HEK293 (cell line): ENCODE measurements at regions not wholly inside any gene's neighbourhood (a gene's known extent, or its start where the extent isn't known, plus 50 kb on each side); places are given as distances from the start of the nearest gene placed in this dataset.

Experiments used
- CTCF ChIA-PET: fragments of 350-600 bp; formaldehyde crosslinking; extraction: SDS; loops from one replicate; lab custom pipeline; 2021; ENCODE audit warnings: antibody characterized with exemption; lab: Yijun Ruan, JAX
- POLR2A ChIA-PET: fragments of 300-600 bp; formaldehyde crosslinking; extraction: SDS; loops from one replicate; lab custom pipeline; 2020; ENCODE audit warnings: antibody characterized with exemption, inconsistent platforms; lab: Yijun Ruan, JAX
- H3K27ac ChIP-seq: fragments of 200-500 bp; sonication (Bioruptor generic); 2 replicates; pipeline ENCODE4 v1.5.1; 2014; ENCODE audit warnings: low read depth, low read length, control low read depth, inconsistent platforms; ENCODE audit errors: extremely low read depth
- H3K36me3 ChIP-seq, 2 experiments: fragments of 200-500 bp in 1 of 2; sonication (Bioruptor generic) in 1 of 2; 1 replicate in 1 of 2; 2 replicates in 1 of 2; pipeline ENCODE4 v1.5.1; 2014 to 2017; ENCODE audit warnings: inconsistent platforms in 2 of 2, low read length in 2 of 2; ENCODE audit not compliant: control insufficient read depth in 2 of 2, insufficient read depth in 1 of 2
- H3K4me1 ChIP-seq: fragments of 200-500 bp; sonication (Bioruptor generic); 2 replicates; pipeline ENCODE4 v1.5.1; 2014; ENCODE audit warnings: mild to moderate bottlenecking, low read length, inconsistent platforms; ENCODE audit not compliant: control insufficient read depth, insufficient read depth
- H3K4me3 ChIP-seq: 2 replicates; pipeline ENCODE4 v1.5.1; 2011; ENCODE audit warnings: low read depth, mild to moderate bottlenecking, control low read depth, low read length, moderate library complexity
- H3K9me3 ChIP-seq: fragments of 200-500 bp; sonication (Bioruptor generic); 2 replicates; pipeline ENCODE4 v1.5.1; 2014; ENCODE audit warnings: low read depth, low read length, inconsistent platforms; ENCODE audit not compliant: control insufficient read depth, insufficient read depth
- CTCF ChIP-seq: fragments of 450-650 bp; formaldehyde crosslinking; IDR thresholded peaks from 2 replicates; pipeline ENCODE4 v1.5.1; 2016; ENCODE audit warnings: missing biosample characterization, missing genetic modification characterization
- FEZF1 ChIP-seq: fragments of 450-650 bp; formaldehyde crosslinking; IDR thresholded peaks from 2 replicates; pipeline ENCODE4 v1.5.1; 2016; ENCODE audit warnings: missing biosample characterization, missing genetic modification characterization
- GLI4 ChIP-seq: fragments of 450-650 bp; formaldehyde crosslinking; IDR thresholded peaks from 2 replicates; pipeline ENCODE4 v1.5.1; 2016; ENCODE audit warnings: missing biosample characterization, missing genetic modification characterization
- GLIS2 ChIP-seq: fragments of 450-650 bp; formaldehyde crosslinking; IDR thresholded peaks from 2 replicates; pipeline ENCODE4 v1.5.1; 2016; ENCODE audit warnings: missing biosample characterization, missing genetic modification characterization
- HOXD13 ChIP-seq: sonication (generic); formaldehyde crosslinking; IDR thresholded peaks from 2 replicates; pipeline ENCODE4 v1.8.0; 2022; ENCODE audit warnings: missing genetic modification reagents, borderline replicate concordance
- IKZF3 ChIP-seq: fragments of 450-650 bp; IDR thresholded peaks from 2 replicates; pipeline ENCODE4 v1.5.0; 2018; ENCODE audit warnings: missing biosample characterization, mild to moderate bottlenecking, missing genetic modification characterization, moderate library complexity
- KLF1 ChIP-seq: fragments of 450-650 bp; formaldehyde crosslinking; IDR thresholded peaks from 2 replicates; pipeline ENCODE4 v1.5.1; 2016; ENCODE audit warnings: missing biosample characterization, missing genetic modification characterization
- KLF17 ChIP-seq: fragments of 450-650 bp; formaldehyde crosslinking; IDR thresholded peaks from 2 replicates; pipeline ENCODE4 v1.5.1; 2016; ENCODE audit warnings: missing biosample characterization, missing genetic modification characterization
- KLF8 ChIP-seq: fragments of 450-650 bp; formaldehyde crosslinking; IDR thresholded peaks from 2 replicates; pipeline ENCODE4 v1.5.1; 2016; ENCODE audit warnings: missing biosample characterization, missing genetic modification characterization
- KLF9 ChIP-seq: fragments of 450-650 bp; formaldehyde crosslinking; IDR thresholded peaks from 2 replicates; pipeline ENCODE4 v1.5.1; 2016; ENCODE audit warnings: missing biosample characterization, missing genetic modification characterization, low read depth
- MYNN ChIP-seq: fragments of 450-650 bp; formaldehyde crosslinking; IDR thresholded peaks from 2 replicates; pipeline ENCODE4 v1.5.1; 2016; ENCODE audit warnings: missing biosample characterization, missing genetic modification characterization, borderline replicate concordance
- PRDM2 ChIP-seq: fragments of 450-650 bp; formaldehyde crosslinking; IDR thresholded peaks from 2 replicates; pipeline ENCODE4 v1.5.1; 2016; ENCODE audit warnings: missing biosample characterization, missing genetic modification characterization, borderline replicate concordance
- TCF7L2 ChIP-seq: IDR thresholded peaks from 2 replicates; pipeline ENCODE4 v1.6.1; 2011; ENCODE audit warnings: low read depth, mild to moderate bottlenecking, inconsistent platforms, low read length, moderate library complexity, borderline replicate concordance
- ZBTB17 ChIP-seq: fragments of 450-650 bp; formaldehyde crosslinking; IDR thresholded peaks from 2 replicates; pipeline ENCODE4 v1.5.1; 2016; ENCODE audit warnings: missing biosample characterization, missing genetic modification characterization
- ZBTB26 ChIP-seq: fragments of 450-650 bp; formaldehyde crosslinking; optimal IDR thresholded peaks from 2 replicates; pipeline ENCODE3; 2016; ENCODE audit warnings: missing biosample characterization, mild to moderate bottlenecking, missing genetic modification characterization
- ZBTB7A ChIP-seq: fragments of 450-650 bp; formaldehyde crosslinking; IDR thresholded peaks from 2 replicates; pipeline ENCODE4 v1.5.1; 2016; ENCODE audit warnings: low read depth, missing biosample characterization, missing genetic modification characterization
- ZIC2 ChIP-seq: fragments of 450-650 bp; formaldehyde crosslinking; IDR thresholded peaks from 2 replicates; pipeline ENCODE4 v1.5.1; 2016; ENCODE audit warnings: missing biosample characterization, missing genetic modification characterization
- ZNF121 ChIP-seq: fragments of 450-650 bp; formaldehyde crosslinking; IDR thresholded peaks from 2 replicates; pipeline ENCODE4 v1.5.1; 2016; ENCODE audit warnings: missing biosample characterization, missing genetic modification characterization
- ZNF266 ChIP-seq: fragments of 450-650 bp; formaldehyde crosslinking; IDR thresholded peaks from 2 replicates; pipeline ENCODE4 v1.5.1; 2016; ENCODE audit warnings: missing biosample characterization, missing genetic modification characterization, low read depth
- ZNF335 ChIP-seq: fragments of 450-650 bp; formaldehyde crosslinking; conservative IDR thresholded peaks from 2 replicates; pipeline ENCODE4 v1.5.1; 2016; ENCODE audit warnings: missing biosample characterization, missing genetic modification characterization
- ZNF561 ChIP-seq: fragments of 450-650 bp; IDR thresholded peaks from 2 replicates; pipeline ENCODE4 v1.5.1; 2018; ENCODE audit warnings: missing biosample characterization, missing genetic modification characterization, borderline replicate concordance
- ZNF654 ChIP-seq: fragments of 450-650 bp; formaldehyde crosslinking; IDR thresholded peaks from 2 replicates; pipeline ENCODE4 v1.5.1; 2016; ENCODE audit warnings: low read depth, missing biosample characterization, missing genetic modification characterization
- ZSCAN30 ChIP-seq: fragments of 450-650 bp; IDR thresholded peaks from 2 replicates; pipeline ENCODE4 v1.5.1; 2018; ENCODE audit warnings: missing biosample characterization, mild to moderate bottlenecking, missing genetic modification characterization, moderate library complexity

GRCh38 chr14:76954394-76955190 is 73.9 kb downstream of the IRF2BPL start:
- peaks cover 23% of the 10 kb centered on the region for H3K4me1 ChIP-seq
- peak overlapping the region; percentile 95; the same call in 1 of the 2 replicates for H3K27ac ChIP-seq
- no peaks in the 10 kb centered on the region for H3K36me3 ChIP-seq
- H3K9me3 ChIP-seq = no peaks in the 10 kb centered on the region
- TF ChIP-seq ZNF654 (no peak), ZNF121 (tag by site-specific recombination) (peak; percentile 46; the same call in 1 of the 2 replicates)
- ChIA-PET CTCF (interaction anchor here (1.0 to 4.5 kb wide), 4 partner anchors 37 to 114 kb away, joined by 3 to 28 read pairs (median 12); no protein-coding TSS in a partner anchor), POLR2A (no interaction called here)
- H3K4me3 ChIP-seq = no peak overlapping the region

GRCh38 chr14:76953311-76953945 is 75.1 kb downstream of the IRF2BPL start:
- Histone ChIP-seq H3K4me3 (no peak overlapping the region), H3K9me3 (no peaks in the 10 kb centered on the region), H3K36me3 (no peaks in the 10 kb centered on the region), H3K27ac (no peak overlapping the region; the same call in 1 of the 2 replicates), H3K4me1 (peaks cover 24% of the 10 kb centered on the region)
- CTCF ChIA-PET = interaction anchor here (0.7 to 4.5 kb wide), 6 partner anchors 9 to 142 kb away, joined by 3 to 28 read pairs (median 4); no protein-coding TSS in a partner anchor
- POLR2A ChIA-PET = interaction anchor here (1.3 to 1.6 kb wide), 2 partner anchors 8 to 73 kb away, joined by 3 to 8 read pairs; no protein-coding TSS in a partner anchor
- TF ChIP-seq FEZF1 (tag by site-specific recombination) = no peak
- no peak for TF ChIP-seq KLF9 (tag by site-specific recombination)
- TF ChIP-seq HOXD13 = no peak
- no peak for TF ChIP-seq KLF1
- no peak for TF ChIP-seq PRDM2 (tag by site-specific recombination)
- 0 out of 2 replicates have a peak, but pooled peaks have one; percentile 18 for TF ChIP-seq ZBTB17 (tag by site-specific recombination)
- no peak for TF ChIP-seq CTCF (tag by site-specific recombination)
- no peak for TF ChIP-seq ZNF266 (tag by site-specific recombination)
- TF ChIP-seq ZIC2 (tag by site-specific recombination) = peak; percentile 81
- 0 out of 2 replicates have a peak, but pooled peaks have one; percentile 15 for TF ChIP-seq ZSCAN30
- TF ChIP-seq ZNF561 (tag by site-specific recombination) = no peak
- no peak for TF ChIP-seq KLF17 (tag by site-specific recombination)
- no peak for TF ChIP-seq GLI4 (tag by site-specific recombination)
- TF ChIP-seq IKZF3 = no peak
- TF ChIP-seq GLIS2 (tag by site-specific recombination) = no peak
- TF ChIP-seq MYNN (tag by site-specific recombination) = no peak
- no peak for TF ChIP-seq KLF8 (tag by site-specific recombination)
- TF ChIP-seq TCF7L2 = no peak
- TF ChIP-seq ZNF335 = no peak
- no peak for TF ChIP-seq ZBTB26 (tag by site-specific recombination)
- no peak for TF ChIP-seq ZBTB7A
